A172 (cell line): ENCODE measurements at regions not wholly inside any gene's neighbourhood (a gene's known extent, or its start where the extent isn't known, plus 50 kb on each side); places are given as distances from the start of the nearest gene placed in this dataset.
"Not testable (repeated sequence)": the region's sequence is repeated elsewhere in the genome, so short reads cannot be mapped to it uniquely, and the experiment has no call there.

Experiments used
- DNase-seq: peaks from one replicate; pipeline ENCODE4 v3.0.0-alpha.2; 2015; ENCODE audit warnings: low spot score

DNA sequence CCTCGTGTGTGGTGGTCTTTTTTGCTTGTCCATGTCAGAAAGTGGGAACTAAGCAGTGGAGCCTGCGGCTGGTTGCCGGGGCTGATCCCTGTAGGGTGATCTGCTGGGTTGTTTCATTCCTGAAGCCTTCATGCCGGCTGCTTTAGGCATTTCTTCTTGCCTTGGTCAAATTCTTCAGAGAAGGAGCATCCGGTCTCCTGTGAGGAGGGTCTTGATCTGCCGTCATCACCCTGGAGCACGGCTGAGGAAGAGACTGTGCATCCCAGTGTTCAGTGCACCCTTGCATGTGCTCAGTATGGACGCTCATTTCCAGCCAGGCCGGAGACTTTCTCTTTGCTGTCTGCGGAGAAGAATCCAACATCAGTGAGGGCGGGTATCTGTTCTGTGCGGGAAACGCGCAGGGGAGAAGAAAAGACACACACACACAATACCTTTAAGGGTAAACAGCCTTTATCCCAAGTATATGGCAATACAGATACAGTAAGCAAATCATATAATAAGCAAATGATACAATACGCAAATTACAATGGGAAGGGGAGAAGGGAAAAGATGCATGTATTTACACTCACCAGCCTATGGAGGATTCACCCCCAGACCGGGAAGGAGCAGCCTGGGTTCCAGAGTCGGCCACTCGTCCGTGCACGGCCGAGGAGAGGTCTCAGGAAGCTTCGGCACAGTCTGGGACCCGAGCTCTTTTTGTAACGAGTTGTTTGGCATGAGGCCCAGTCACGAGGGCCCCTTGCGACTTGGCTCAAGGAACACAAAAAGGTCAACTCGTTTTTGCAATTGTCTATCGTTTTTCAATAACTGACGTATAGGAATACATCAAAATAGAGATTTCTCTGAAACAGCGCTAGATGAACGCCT, 1366.8 kb upstream of the TMEM132C start:
- no peak for DNase-seq

DNA sequence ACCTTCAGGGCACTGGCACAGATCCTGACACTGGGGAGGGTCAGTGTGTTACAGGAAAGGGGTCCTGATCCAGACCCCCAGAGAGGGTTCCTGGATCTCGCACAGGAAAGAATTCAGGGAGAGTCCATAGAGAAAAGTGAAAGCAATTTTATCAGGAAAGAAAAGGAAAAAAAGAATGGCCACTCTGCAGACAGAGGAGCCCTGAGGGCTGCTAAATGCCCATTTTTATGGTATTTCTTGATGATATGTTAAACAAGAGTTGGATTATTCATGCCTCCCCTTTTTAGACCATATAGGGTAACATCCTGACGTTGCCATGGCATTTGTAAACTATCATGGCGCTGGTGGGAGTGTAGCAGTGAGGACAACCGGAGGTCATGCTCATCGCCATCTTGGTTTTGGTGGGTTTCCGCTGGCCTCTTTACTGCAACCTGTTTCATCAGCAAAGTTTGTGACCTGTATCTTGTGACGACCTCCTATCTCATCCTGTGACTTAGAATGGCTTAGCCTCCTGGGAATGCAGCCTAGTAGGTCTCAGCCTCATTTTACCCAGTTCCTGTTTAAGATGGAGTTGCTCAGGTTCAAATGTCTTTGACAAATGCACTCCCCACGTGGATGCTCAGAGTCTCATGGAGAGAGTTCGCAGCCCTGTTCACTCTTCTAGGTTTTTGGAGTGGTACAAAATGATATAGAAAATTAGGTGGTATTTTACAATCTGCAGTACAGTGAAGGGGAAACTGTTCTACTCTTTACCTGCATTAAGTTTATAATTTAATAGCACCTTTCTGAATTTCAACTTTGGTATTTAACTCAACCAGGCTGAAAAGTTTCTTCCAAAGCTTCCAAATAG, 1363.7 kb upstream of the TMEM132C start:
- no peak for DNase-seq

DNA sequence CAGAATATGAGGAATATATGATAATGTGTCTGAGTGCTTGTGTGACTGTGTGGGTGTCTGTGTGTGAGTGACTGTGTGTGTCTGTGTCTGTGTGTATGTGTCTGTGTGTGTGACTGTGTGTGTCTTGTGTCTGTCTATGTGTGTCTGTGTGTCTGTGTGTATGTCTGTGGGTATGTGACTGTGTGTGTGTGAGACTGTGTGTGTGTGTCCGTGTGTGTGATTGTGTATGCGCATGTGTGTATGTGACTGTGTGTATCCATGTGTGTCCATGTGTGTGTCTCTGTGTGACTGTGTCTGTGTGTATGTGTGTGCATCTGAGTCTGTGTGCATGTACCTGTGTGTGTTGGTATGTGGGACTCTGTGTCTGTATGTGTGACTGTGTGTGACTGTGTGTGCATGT, 1361.2 kb upstream of the TMEM132C start:
- DNase-seq, result no peak

DNA sequence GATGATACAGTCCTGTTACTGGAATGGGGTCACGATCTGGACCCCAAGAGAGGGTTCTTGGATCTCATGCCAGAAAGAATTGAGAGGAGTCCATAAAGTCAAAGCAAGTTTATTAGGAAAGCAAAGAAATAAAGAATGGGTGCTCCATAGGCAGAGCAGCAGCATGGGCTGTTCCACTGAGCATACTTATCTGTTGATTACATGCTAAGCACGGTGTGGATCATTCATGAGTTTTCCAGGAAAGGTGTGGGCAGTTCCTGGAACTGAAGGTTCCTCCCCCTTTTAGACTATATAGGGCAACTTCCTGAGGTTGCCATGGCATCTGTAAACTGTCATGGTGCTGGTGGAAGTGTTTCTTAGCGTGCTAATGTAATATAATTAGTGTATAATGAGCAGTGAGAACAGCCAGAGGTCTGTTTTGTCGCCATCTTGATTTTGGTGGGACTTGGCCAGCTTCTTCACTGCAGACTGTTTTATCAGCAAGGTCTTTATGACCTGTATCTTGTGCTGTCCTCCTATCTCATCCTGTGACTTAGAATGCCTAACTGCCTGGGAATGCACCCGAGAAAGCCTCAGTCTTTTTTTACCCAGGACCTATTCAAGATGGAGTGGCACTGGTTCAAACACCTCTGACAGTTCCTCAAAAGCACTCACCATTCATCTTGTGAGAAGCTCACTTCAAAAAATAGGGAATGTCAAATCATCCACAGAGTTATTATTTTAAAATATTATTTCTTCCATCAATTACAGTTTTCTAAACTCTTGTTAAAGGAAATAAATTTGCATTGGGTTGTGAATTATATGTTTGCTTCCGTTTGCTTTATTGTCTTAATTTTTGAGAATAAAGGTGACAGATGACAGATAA, 1358.8 kb upstream of the TMEM132C start:
- DNase-seq, result no peak

- DNase-seq, result no peak
These were observed 1358.2 kb upstream of the TMEM132C start for GRCh38 chr12:126908765-126909142.

- no peak for DNase-seq
These were observed 1356.4 kb upstream of the TMEM132C start for GRCh38 chr12:126910570-126910969.

DNA sequence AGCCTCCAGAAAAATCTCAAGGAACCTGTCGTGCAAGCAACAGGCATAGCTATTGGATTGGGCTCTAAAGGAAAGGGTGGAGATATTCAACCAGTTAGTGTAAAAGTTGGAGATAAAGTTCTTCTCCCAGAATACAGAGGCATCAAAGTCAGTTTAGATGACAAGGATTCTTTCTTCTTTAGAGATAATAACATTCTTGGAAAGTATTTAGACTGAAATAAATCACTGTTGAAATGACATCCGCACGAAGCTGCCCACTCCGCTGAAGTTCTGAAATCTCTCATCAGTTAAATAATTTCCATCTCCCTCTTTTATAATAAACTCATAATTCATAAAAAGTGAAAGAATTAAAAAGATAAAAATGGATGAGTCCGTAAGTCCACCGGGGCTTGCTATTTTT, 1354.9 kb upstream of the TMEM132C start:
- DNase-seq, result no peak

GRCh38 chr12:126914170-126914793, 1352.7 kb upstream of the TMEM132C start:
- DNase-seq, result no peak

DNA sequence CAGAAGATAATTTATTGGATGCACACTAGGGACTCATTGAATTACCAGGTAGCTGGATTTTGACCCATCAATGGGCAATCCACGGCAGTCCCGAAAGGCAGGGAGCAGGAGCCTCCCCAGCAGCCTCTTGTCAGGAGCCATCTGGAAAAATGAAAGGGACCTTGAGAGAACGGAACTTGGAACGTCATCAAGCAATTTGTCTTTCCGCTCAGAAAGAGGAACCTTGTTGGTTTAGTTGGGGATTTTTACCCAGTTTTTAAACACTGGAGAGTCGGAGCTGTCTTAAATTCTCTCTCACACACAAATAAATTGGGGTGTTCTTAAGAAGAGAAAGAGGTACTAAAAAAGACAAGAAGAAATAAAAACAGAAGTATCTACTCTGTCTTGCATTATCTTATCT, 1351.7 kb upstream of the TMEM132C start:
- DNase-seq, result no peak

- DNase-seq, result peak; percentile 0
These were observed 1340.9 kb upstream of the TMEM132C start for GRCh38 chr12:126926023-126926594.

DNA sequence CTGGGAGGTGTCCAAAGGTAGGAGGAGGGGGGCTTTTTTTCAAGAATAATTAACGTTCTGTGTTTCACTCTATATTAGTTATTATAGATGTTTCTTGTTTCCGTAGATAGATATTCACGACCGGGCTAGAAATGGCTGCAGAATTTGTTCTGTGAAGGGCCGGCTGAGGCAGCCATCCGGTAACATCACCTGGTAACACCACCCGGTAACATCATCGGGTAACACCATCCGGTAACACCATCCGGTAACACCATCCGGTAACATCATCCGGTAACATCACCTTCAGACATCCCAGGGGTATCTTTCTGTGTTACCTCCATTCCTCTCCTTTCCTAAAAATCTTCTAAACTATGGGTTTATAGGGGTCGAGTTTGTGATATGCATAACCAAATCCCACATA, 1336.7 kb upstream of the TMEM132C start:
- DNase-seq, result no peak

GRCh38 chr12:126932156-126932555, 1334.8 kb upstream of the TMEM132C start:
- DNase-seq, result no peak

- no peak for DNase-seq
These were observed 1331.5 kb upstream of the TMEM132C start for GRCh38 chr12:126935435-126935834.

DNA sequence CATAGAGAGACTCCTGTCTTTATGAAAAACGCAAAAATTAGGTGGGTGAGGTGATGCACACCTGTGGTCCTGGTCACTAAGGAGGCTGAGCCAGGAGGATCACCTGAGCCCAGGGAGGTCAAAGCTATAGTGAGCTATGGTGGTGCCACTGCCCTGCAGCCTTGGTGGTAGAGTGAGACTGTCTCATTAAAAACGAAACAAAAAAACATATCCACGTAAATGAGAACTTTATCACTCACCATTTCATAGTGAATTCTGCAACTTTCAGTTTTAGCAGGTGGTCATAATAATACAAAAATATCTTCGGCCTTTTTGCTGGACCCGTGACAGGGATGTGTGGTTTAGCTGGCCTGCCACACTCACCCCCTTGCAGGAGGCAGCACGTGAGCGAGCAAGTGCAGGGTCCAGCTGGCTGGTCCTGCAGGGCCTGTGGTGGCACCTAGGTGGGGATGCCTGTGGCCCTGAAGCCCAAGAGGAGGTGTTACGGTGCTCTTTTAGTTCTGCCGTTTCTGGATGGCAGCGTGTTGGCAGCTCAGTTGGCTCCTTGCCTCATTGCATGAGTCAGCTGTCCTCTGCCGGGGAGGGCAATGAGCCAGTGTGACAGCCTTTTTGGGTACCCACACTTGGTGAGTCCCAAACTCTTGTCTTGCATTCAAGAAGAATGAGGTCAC, 1330.7 kb upstream of the TMEM132C start:
- DNase-seq, result peak; percentile 82

DNA sequence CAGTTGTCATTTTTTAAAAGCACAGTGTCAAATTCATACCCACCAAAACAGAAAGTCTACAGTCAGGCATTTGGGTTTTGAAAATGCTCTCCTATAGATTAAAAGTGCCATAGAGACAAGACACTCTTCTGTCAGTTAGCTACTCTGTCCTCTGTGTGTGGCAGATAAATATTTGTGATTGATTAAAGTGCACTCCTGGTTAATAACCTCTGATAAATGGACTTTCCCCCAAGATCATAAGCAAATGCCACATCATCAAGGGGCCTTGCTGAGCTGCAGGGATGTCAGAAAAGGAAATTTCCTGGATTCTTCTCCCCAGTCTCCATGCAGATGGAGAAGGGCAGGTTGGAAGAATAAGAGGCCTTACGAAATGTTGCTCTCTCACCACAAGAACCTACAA, 1329.5 kb upstream of the TMEM132C start:
- no peak for DNase-seq

DNA sequence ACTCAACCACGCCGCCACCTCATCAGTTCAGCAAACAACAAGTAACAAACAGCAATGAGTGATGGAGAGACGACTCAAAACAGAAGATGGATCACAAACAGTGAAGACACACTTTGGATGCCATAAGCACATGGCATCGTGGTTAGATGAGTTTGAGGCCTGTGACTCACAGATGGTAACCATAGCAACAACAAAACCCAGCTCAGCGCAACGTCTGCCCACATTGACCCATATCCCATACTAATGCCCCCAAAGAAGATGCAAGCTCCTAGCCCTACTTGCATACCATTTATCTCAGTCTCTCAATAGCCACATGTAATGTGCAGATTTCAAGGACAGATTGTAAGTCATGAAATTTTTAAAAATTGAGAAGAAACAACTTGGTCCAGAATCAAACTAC, 1322.3 kb upstream of the TMEM132C start:
- peak; percentile 10 for DNase-seq

DNA sequence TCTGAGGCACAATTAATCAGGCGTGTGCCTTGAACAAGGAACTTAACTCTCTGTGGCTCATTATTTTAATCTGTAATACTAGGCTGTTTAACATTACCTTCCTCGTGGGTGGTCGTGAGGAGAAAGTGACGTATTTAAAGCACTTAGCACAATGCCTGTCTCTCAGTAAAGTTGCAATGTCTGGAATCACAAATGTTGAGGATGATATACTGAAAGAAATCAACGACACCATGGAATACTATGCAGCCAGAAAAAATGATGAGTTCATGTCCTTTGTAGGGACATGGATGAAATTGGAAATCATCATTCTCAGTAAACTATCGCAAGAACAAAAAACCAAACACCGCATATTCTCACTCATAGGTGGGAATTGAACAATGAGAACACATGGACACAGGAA, 1320.0 kb upstream of the TMEM132C start:
- not testable (repeated sequence) for DNase-seq

- DNase-seq, result no peak
These were observed 1317.4 kb upstream of the TMEM132C start for GRCh38 chr12:126949558-126949957.

DNA sequence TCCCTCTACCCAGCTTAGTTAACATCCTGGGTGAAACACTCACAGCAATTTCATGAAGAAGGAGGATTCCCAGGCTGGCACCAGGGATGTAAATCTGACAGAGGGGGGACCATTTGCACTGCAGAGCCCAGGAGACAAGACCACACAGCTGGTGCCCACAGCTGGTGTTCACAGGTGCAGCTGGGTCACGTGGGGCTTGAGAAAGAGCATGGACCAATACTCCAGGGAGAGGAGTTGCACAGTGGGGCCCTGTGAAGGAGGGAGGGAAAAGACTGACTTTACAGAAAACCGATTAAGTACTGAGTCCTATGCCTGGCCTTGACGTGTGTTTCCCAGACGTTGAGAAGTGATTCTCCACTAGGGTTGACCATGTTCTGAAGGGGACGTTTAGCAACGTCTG, 1316.7 kb upstream of the TMEM132C start:
- DNase-seq, result no peak
